Fibroblast of pulmonary artery (primary cell): ENCODE measurements at regions not wholly inside any gene's neighbourhood (a gene's known extent, or its start where the extent isn't known, plus 50 kb on each side); places are given as distances from the start of the nearest gene placed in this dataset.
"Not testable (repeated sequence)": the region's sequence is repeated elsewhere in the genome, so short reads cannot be mapped to it uniquely, and the experiment has no call there.

Experiments
- DNase-seq: peaks from one replicate; pipeline ENCODE4 v3.0.0-alpha.2; 2010; ENCODE audit warnings: low read depth
- H3K4me3 ChIP-seq: replicated peaks from 2 replicates; pipeline ENCODE4 v1.5.1; 2011; ENCODE audit warnings: low read depth, mild to moderate bottlenecking, control low read depth, low read length, moderate library complexity
- CTCF ChIP-seq: IDR thresholded peaks from 2 replicates; pipeline ENCODE4 v1.5.1; 2011; ENCODE audit warnings: mild to moderate bottlenecking, control low read depth, low read length, inconsistent platforms; ENCODE audit errors: missing control alignments

GRCh38 chr9:97179616-97180015 lies 127.8 kb upstream of the CCDC180 start:
- TF ChIP-seq CTCF, result no peak
- DNase-seq, result no peak
- H3K4me3 ChIP-seq, result no peak overlapping the region

DNA sequence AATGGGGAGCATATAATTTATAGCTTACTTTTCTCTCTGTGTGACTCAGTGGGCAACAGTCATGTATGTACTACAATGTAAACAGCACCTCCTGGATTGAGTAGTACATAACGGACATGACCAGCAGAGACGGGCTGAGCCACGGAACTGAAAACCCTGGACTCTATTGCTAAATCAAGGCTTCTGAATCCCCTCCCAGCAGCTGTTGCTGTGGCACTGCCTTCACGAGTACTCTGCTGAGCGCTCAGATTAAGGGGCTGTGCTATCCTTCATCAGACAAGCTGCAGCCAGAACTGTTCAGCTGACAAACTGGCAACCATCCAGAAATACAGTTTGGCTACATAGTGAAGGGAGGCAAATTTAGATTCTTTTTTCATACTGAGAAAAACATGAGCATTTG lies 131.3 kb upstream of the CCDC180 start:
- no peak for TF ChIP-seq CTCF
- peak; percentile 2 for DNase-seq
- no peak overlapping the region for H3K4me3 ChIP-seq

DNA sequence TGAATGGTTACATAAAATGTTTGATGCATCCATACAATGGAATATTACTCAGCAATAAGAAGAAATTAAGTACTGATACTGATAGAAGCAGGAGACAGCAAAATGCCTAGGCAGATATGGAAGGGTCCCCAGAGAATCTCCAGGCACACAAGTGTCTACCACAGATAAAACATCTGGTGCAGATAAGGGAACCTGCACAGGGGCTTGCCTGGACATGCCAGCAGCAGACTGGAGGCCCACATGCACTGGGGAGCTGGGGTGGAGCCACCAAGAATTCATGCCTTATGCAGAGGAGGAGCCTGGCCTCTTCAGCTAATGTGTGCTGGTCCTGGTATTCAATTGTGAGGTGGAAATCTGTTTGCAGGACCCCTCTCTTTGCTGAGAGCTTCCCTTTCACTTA lies 129.2 kb upstream of the CTSV start:
- H3K4me3 ChIP-seq, DNase-seq: not testable (repeated sequence)

DNA sequence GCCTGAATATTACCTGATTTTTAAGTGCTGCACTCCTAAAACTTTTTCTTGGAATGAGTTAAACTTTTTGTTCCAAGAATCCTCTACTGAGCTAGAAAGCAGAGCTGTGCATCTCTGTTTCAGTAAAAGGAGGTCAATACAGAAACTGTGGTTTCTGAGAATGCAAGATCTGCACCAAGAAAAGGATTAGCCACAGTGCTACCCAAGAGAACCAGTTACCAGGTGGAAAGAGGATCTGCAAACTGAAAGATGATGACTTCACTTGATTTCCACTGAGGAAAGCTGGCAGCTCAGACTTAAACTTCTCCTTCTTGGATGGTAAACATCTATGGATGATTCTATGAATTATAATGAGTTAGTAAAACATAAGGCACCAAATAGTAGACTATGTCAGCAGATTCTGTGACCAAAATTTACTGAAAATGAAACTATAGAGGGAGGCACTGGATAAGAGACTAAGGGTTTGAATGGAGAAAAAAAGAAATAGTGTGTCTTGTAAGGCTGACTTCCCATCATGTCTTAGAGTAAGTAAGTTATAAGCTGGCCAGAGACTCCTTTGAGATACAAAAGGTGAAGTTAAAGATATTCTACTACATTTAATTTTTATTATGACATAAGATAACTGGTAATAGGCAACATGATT lies 127.7 kb upstream of the CTSV start:
- H3K4me3 ChIP-seq, DNase-seq: not testable (repeated sequence)

GRCh38 chr9:97160255-97160654 lies 121.3 kb upstream of the CTSV start:
- DNase-seq, result no peak
- no peak for TF ChIP-seq CTCF
- no peak overlapping the region for H3K4me3 ChIP-seq

DNA sequence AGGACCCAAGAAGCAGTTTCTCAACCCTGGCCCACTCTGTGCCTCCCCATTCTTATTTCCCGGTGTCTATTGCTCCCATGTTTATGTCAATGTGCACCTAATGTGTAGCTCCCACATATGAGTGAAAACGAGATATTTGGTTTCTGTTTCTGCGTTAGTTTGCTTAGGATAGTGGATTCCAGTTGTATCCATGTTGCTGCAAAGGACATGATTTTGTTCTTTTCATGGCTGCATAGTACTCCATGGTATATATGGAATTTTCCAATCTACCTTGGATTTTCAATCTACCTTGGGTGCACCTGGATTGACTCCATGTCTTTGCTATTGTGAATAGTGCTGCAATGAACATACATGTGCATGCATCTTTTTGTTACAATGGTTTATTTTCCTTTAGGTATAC lies 119.8 kb upstream of the CTSV start:
- H3K4me3 ChIP-seq, DNase-seq: not testable (repeated sequence)

GRCh38 chr9:97155441-97155840 lies 116.5 kb upstream of the CTSV start:
- DNase-seq, H3K4me3 ChIP-seq: not testable (repeated sequence)

- DNase-seq, result no peak
- no peak for TF ChIP-seq CTCF
- H3K4me3 ChIP-seq, result no peak overlapping the region
Measured at GRCh38 chr9:97153967-97154366, 115.0 kb upstream of the CTSV start.

- H3K4me3 ChIP-seq, DNase-seq: not testable (repeated sequence)
Measured at GRCh38 chr9:97153160-97153559, 114.2 kb upstream of the CTSV start.

DNA sequence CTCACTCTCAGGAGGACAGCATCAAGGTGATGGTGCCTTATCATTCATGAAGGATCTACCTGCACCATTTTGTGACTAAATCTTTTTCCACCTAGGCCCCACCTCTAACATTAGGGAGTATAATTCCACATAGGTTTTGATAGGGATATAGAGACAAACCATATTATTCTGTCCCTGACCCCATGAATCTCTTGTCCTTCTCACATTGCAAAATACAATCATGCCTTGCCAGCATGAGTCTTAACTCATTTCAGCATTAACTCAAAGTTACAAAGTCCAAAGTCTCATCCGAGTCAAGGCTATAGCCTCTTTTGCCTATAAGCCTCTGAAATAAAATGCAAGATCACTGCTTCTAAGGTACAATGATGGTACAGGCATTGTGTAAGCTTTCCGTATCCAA lies 111.5 kb upstream of the CTSV start:
- DNase-seq, H3K4me3 ChIP-seq: not testable (repeated sequence)

- not testable (repeated sequence) for DNase-seq, H3K4me3 ChIP-seq
Measured at GRCh38 chr9:97148428-97148827, 109.5 kb upstream of the CTSV start.

- not testable (repeated sequence) for H3K4me3 ChIP-seq, DNase-seq
Measured at GRCh38 chr9:97145680-97146079, 106.7 kb upstream of the CTSV start.
